AG04450 (cell line): ENCODE measurements at regions not wholly inside any gene's neighbourhood (a gene's known extent, or its start where the extent isn't known, plus 50 kb on each side); places are given as distances from the start of the nearest gene placed in this dataset.
"Not testable (repeated sequence)": the region's sequence is repeated elsewhere in the genome, so short reads cannot be mapped to it uniquely, and the experiment has no call there.

Experiments used
- CTCF ChIA-PET: fragments of 300-600, 350-600 bp; formaldehyde crosslinking; extraction: SDS; loops from one replicate; lab custom pipeline; 2022; ENCODE audit warnings: antibody characterized with exemption, inconsistent platforms; lab: Charles Lee
- POLR2A ChIA-PET: fragments of 350-600 bp; formaldehyde crosslinking; extraction: SDS; loops from one replicate; lab custom pipeline; 2021; ENCODE audit warnings: antibody characterized with exemption, inconsistent platforms; lab: Yijun Ruan, JAX
- DNase-seq: peaks from one replicate; pipeline ENCODE4 v3.0.0-alpha.2; 2011; ENCODE audit warnings: low read depth, low spot score
- H3K27ac ChIP-seq: one replicate; pipeline ENCODE4 v1.5.1; 2012; ENCODE audit warnings: low read depth, low read length, control low read depth
- H3K27me3 ChIP-seq: one replicate; pipeline ENCODE4 v1.6.0; 2012; ENCODE audit warnings: low read length; ENCODE audit not compliant: control insufficient read depth, insufficient read depth
- H3K4me3 ChIP-seq: 2 replicates; pipeline ENCODE4 v1.5.1; 2011; ENCODE audit warnings: mild to moderate bottlenecking, low read depth, low read length, control low read depth
- H3K9me3 ChIP-seq: 2 replicates; pipeline ENCODE4 v1.5.1; 2012; ENCODE audit warnings: low read length; ENCODE audit not compliant: control insufficient read depth, insufficient read depth
- TF ChIP-seq, protein P1 (sequence below): IDR thresholded peaks from 2 replicates; pipeline ENCODE4 v1.5.1; 2011; ENCODE audit warnings: low read depth, low read length, control low read depth, inconsistent platforms

DNA sequence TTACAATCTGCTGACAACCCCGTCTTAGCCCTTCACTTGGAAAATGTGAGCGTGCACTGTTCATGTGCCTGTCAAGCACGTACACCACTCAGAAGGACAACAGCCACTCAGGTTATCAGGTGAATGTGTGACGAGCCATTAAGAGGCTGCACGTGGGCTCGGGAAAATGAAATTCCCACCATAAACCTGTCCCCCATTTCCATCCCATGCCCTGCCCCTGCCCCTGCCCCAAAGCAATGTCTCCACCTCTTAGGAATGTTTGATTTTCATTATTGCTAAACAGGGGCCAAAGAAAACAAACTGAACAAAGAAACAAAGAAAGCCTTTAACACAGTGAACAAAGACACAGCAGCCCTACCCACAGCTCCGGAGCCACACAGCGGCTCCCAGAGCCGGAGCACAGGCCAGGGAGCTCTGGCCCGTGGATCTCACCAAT lies 90.5 kb downstream of the TMEM18 start:
- Histone ChIP-seq H3K9me3 (peaks cover 77% of the 10 kb centered on the region), H3K4me3 (no peak overlapping the region), H3K27ac (peak overlapping the region; percentile 21), H3K27me3 (no peaks in the 10 kb centered on the region)
- ChIA-PET POLR2A (no interaction called here), CTCF (no interaction called here)
- DNase-seq, result no peak
- TF ChIP-seq, protein P1, sequence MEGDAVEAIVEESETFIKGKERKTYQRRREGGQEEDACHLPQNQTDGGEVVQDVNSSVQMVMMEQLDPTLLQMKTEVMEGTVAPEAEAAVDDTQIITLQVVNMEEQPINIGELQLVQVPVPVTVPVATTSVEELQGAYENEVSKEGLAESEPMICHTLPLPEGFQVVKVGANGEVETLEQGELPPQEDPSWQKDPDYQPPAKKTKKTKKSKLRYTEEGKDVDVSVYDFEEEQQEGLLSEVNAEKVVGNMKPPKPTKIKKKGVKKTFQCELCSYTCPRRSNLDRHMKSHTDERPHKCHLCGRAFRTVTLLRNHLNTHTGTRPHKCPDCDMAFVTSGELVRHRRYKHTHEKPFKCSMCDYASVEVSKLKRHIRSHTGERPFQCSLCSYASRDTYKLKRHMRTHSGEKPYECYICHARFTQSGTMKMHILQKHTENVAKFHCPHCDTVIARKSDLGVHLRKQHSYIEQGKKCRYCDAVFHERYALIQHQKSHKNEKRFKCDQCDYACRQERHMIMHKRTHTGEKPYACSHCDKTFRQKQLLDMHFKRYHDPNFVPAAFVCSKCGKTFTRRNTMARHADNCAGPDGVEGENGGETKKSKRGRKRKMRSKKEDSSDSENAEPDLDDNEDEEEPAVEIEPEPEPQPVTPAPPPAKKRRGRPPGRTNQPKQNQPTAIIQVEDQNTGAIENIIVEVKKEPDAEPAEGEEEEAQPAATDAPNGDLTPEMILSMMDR, result no peak

GRCh38 chr2:584863-585823 lies 92.1 kb downstream of the TMEM18 start:
- no peak for DNase-seq
- Histone ChIP-seq H3K9me3 (peaks cover 72% of the 10 kb centered on the region), H3K27ac (no peak overlapping the region), H3K27me3 (no peaks in the 10 kb centered on the region), H3K4me3 (no peak overlapping the region)
- CTCF ChIA-PET, result no interaction called here
- TF ChIP-seq, protein P1, result no peak
- POLR2A ChIA-PET, result no interaction called here

DNA sequence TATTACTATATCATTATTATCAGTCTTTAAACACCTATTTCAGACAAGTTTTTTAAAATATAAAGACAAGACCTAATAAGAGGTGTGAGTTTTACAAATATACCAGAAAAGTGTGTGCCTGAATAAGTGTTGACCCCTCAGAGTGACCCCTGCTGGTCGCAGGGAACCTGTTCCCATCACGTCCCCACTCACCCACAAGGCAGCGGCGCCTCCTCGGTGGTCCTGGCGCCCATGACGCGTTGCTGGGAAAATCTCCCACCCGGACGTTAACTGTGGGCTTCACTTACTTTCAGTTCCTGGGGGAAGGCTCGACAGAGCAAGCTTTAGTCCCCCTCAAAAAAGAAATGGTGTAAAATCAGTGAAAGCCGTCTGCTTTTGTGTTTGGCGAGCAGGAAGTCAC lies 93.5 kb downstream of the TMEM18 start:
- no peak for DNase-seq
- TF ChIP-seq, protein P1, result no peak
- ChIA-PET POLR2A (no interaction called here), CTCF (no interaction called here)
- Histone ChIP-seq H3K27me3 (no peaks in the 10 kb centered on the region), H3K27ac (no peak overlapping the region), H3K4me3 (no peak overlapping the region), H3K9me3 (peaks cover 69% of the 10 kb centered on the region)

DNA sequence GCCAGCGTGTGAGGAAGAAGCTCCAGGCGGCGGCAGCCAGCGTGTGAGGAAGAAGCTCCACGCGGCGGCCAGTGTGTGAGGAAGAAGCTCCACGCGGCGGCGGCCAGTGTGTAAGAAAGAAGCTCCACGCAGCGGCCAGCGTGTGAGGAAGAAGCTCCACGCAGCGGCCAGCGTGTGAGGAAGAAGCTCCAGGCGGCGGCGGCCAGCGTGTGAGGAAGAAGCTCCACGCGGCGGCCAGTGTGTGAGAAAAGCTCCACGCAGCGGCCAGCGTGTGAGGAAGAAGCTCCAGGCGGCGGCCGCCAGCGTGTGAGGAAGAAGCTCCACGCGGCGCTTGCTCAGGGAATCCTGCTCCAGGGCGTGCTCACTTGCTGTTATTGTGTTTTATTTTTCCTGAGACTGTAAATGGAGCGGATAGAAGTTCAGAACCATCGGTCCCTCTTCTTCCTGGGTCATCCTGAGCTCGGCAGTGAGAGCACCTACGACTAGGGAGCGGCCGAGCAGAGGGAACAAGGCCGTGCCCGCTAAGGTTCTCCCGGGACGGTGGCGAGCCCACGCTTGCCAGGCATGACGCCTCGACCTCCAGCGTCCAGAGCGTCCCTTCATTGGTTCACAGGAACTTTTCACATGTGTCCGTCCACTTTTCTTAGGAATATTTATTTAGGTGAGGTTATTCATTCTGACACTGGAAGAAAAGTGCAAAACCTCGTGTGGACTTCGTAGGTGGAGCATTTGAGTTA lies 94.2 kb downstream of the TMEM18 start:
- ChIA-PET CTCF (no interaction called here), POLR2A (no interaction called here)
- no peak overlapping the region for H3K27ac ChIP-seq
- no peak for DNase-seq
- no peaks in the 10 kb centered on the region for H3K27me3 ChIP-seq
- H3K9me3 ChIP-seq, result peaks cover 62% of the 10 kb centered on the region
- H3K4me3 ChIP-seq, result no peak overlapping the region
- TF ChIP-seq, protein P1, result no peak

GRCh38 chr2:582289-582688 lies 94.9 kb downstream of the TMEM18 start:
- H3K4me3 ChIP-seq, H3K27ac ChIP-seq, POLR2A ChIA-PET, H3K27me3 ChIP-seq, DNase-seq, CTCF ChIA-PET: not testable (repeated sequence)
- H3K9me3 ChIP-seq, result peaks cover 55% of the 10 kb centered on the region
